A673 (cell line): ENCODE measurements at regions not wholly inside any gene's neighbourhood (a gene's known extent, or its start where the extent isn't known, plus 50 kb on each side); places are given as distances from the start of the nearest gene placed in this dataset.

Source experiments
- CTCF ChIP-seq: fragments of 300-800, 200-600 bp; sonication (generic); conservative IDR thresholded peaks from 2 replicates; pipeline ENCODE4 v1.5.1; 2017; ENCODE audit warnings: low read depth, mild to moderate bottlenecking, antibody characterized with exemption, low read length, moderate library complexity, mixed read lengths
- EZH2 ChIP-seq: fragments of 200-600 bp; sonication (generic); IDR thresholded peaks from 2 replicates; pipeline ENCODE4 v1.6.1; 2017; ENCODE audit warnings: borderline replicate concordance, low read depth, mild to moderate bottlenecking, mixed read lengths, antibody characterized with exemption, low read length; ENCODE audit not compliant: poor library complexity, severe bottlenecking

DNA sequence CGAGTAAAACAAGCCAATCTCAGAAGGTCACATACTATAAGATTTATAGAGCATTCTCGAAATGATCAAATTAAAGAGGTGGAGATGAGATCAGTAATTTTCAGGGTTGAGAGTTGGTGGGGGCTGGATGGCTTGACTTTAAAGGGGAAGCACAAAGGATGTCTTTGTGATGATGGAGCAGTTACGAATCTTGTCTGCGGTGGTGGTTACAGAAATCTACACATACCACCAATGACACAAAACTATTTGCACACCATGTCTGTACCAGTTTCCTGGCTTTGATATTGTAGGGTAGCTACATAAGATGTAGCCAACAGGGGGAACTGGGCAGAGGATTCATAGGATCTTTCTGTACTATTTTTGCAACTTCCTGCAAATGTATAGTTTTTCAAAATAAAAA, 190.6 kb upstream of the SMIM21 start:
- no peak for TF ChIP-seq CTCF
- TF ChIP-seq EZH2: no peak
